Trophoblast cell (in vitro differentiated cells and primary cell): ENCODE measurements at regions not wholly inside any gene's neighbourhood (a gene's known extent, or its start where the extent isn't known, plus 50 kb on each side); places are given as distances from the start of the nearest gene placed in this dataset.

Experiments used
- DNase-seq, 2 donors: peaks; one replicate each; pipeline ENCODE4 v3.0.0-alpha.2; 2016
- H2AFZ ChIP-seq: 2 replicates; pipeline ENCODE4 v1.6.1; 2013; ENCODE audit warnings: low read length, moderate library complexity, mild to moderate bottlenecking; ENCODE audit not compliant: insufficient read depth, poor library complexity
- H2AK5ac ChIP-seq: 2 replicates; pipeline ENCODE4 v1.6.1; 2013; ENCODE audit warnings: mild to moderate bottlenecking, low read length
- H2BK120ac ChIP-seq: 2 replicates; pipeline ENCODE4 v1.6.1; 2013; ENCODE audit warnings: low read length, mild to moderate bottlenecking, moderate library complexity; ENCODE audit not compliant: insufficient read depth, poor library complexity
- H2BK12ac ChIP-seq: 2 replicates; pipeline ENCODE4 v1.6.1; 2013; ENCODE audit warnings: mild to moderate bottlenecking, low read length, moderate library complexity
- H2BK5ac ChIP-seq: 2 replicates; pipeline ENCODE4 v1.6.1; 2013; ENCODE audit warnings: low read length, low read depth, moderate library complexity, mild to moderate bottlenecking; ENCODE audit not compliant: poor library complexity
- H3K14ac ChIP-seq: 2 replicates; pipeline ENCODE4 v1.6.1; 2013; ENCODE audit warnings: mild to moderate bottlenecking, low read length
- H3K18ac ChIP-seq: 2 replicates; pipeline ENCODE4 v1.6.1; 2013; ENCODE audit warnings: mild to moderate bottlenecking, low read length
- H3K23ac ChIP-seq: 2 replicates; pipeline ENCODE4 v1.6.1; 2013; ENCODE audit warnings: low read length
- H3K27ac ChIP-seq: 2 replicates; pipeline ENCODE4 v1.5.1; 2013; ENCODE audit warnings: low read depth, mild to moderate bottlenecking, inconsistent platforms, low read length, moderate library complexity
- H3K27me3 ChIP-seq: 2 replicates; pipeline ENCODE4 v1.6.1; 2013; ENCODE audit warnings: inconsistent platforms, mild to moderate bottlenecking, low read length, moderate library complexity; ENCODE audit not compliant: insufficient read depth
- H3K36me3 ChIP-seq, 2 experiments: 1 replicate in 1 of 2; 2 replicates in 1 of 2; pipeline ENCODE4 v1.6.1; 2013; ENCODE audit warnings: low read length in 2 of 2, mild to moderate bottlenecking in 2 of 2, moderate library complexity in 1 of 2; ENCODE audit not compliant: insufficient read depth in 2 of 2, control insufficient read depth in 1 of 2
- H3K4ac ChIP-seq: 2 replicates; pipeline ENCODE4 v1.6.1; 2013; ENCODE audit warnings: low read depth, mild to moderate bottlenecking, low read length, moderate library complexity
- H3K4me1 ChIP-seq, 2 experiments: 1 replicate in 1 of 2; 2 replicates in 1 of 2; pipeline ENCODE4 v1.6.1; 2013; ENCODE audit warnings: low read length in 2 of 2, mild to moderate bottlenecking in 2 of 2, moderate library complexity in 1 of 2; ENCODE audit not compliant: insufficient read depth in 2 of 2, control insufficient read depth in 1 of 2
- H3K4me2 ChIP-seq: 2 replicates; pipeline ENCODE4 v1.6.1; 2013; ENCODE audit warnings: inconsistent platforms, mild to moderate bottlenecking, low read length, moderate library complexity
- H3K4me3 ChIP-seq: 2 replicates; pipeline ENCODE4 v1.5.1; 2013; ENCODE audit warnings: mild to moderate bottlenecking, low read depth, low read length, inconsistent platforms
- H3K79me1 ChIP-seq: one replicate; pipeline ENCODE4 v1.6.1; 2013; ENCODE audit warnings: low read length
- H3K79me2 ChIP-seq: 2 replicates; pipeline ENCODE4 v1.6.1; 2013; ENCODE audit warnings: low read length, mild to moderate bottlenecking; ENCODE audit not compliant: control insufficient read depth, insufficient read depth, poor library complexity
- H3K9ac ChIP-seq: 2 replicates; pipeline ENCODE4 v1.6.1; 2013; ENCODE audit warnings: mild to moderate bottlenecking, low read length
- H3K9me3 ChIP-seq: 2 replicates; pipeline ENCODE4 v1.6.1; 2013; ENCODE audit warnings: low read depth, mild to moderate bottlenecking, control low read depth, inconsistent platforms, low read length; ENCODE audit not compliant: insufficient read depth
- H4K12ac ChIP-seq: 2 replicates; pipeline ENCODE4 v1.6.1; 2013; ENCODE audit warnings: low read depth, mild to moderate bottlenecking, low read length, moderate library complexity
- H4K8ac ChIP-seq: 2 replicates; pipeline ENCODE4 v1.6.1; 2013; ENCODE audit warnings: low read depth, mild to moderate bottlenecking, low read length, moderate library complexity
- H4K91ac ChIP-seq: one replicate; pipeline ENCODE4 v1.6.1; 2013; ENCODE audit warnings: low read depth, mild to moderate bottlenecking, low read length, moderate library complexity
- WGBS: extraction: QIAGEN DNeasy Blood & Tissue Kit; methylation state at CpG from one replicate; pipeline ENCODE4 v1.1.7; 2013; ENCODE audit warnings: missing lambda C conversion rate; ENCODE audit not compliant: insufficient read length, insufficient coverage; ENCODE audit errors: extremely low coverage; 5-methylcytosine and 5-hydroxymethylcytosine counted together

DNA sequence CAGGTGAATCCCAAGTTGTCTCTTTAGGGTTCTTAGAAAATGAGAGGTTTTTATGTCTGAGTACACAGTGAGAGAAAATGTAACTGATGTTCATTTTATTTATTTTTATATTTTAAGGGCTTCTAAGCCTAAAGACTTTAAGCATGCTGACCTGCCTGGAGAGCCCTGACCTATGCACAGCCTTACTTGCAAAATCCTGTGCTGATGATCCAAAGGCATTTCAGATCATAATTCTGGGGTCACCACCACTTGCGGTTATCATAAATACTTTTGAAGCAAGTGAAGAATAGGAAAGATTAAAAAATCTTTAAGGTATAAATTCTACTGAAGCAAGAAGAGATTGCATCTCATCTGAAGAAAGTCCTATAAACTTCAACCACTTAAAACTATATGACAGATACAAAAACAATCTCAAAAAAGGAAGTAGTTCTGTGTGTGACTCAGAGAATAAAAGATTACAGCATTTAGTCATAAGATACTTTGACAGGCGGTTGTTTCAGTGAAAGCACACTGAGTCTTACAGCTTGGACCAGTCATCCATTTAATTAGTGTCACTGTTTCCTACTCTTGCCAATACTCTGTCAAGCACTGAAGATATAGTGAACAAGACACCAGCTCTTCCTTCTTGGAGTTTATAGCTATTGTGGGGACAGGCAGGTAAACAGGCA lies 245.2 kb upstream of the DIPK2B start:
- no peaks in the 10 kb centered on the region for H3K79me1 ChIP-seq
- H3K9me3 ChIP-seq, result no peaks in the 10 kb centered on the region
- peak in 1 of 2 donors; percentile 10 for DNase-seq
- H2AFZ ChIP-seq, result no peak overlapping the region
- no peak overlapping the region for H2BK120ac ChIP-seq
- no peaks in the 10 kb centered on the region for H3K4me1 ChIP-seq
- WGBS, result no CpG with 5 or more reads among the region's 2 CpGs
- H3K36me3 ChIP-seq, result no peaks in the 10 kb centered on the region
- no peaks in the 10 kb centered on the region for H3K79me2 ChIP-seq
- no peak overlapping the region for H2BK12ac ChIP-seq
- no peak overlapping the region for H3K9ac ChIP-seq
- H2AK5ac ChIP-seq, result no peak overlapping the region
- H4K91ac ChIP-seq, result no peak overlapping the region
- no peak overlapping the region for H3K14ac ChIP-seq
- no peak overlapping the region for H3K18ac ChIP-seq
- H3K23ac ChIP-seq, result no peak overlapping the region
- no peaks in the 10 kb centered on the region for H3K27me3 ChIP-seq
- H4K12ac ChIP-seq, result no peak overlapping the region
- no peak overlapping the region for H3K4ac ChIP-seq
- no peak overlapping the region for H4K8ac ChIP-seq
- H3K4me3 ChIP-seq, result no peak overlapping the region
- no peak overlapping the region for H3K27ac ChIP-seq
- no peak overlapping the region for H2BK5ac ChIP-seq
- H3K4me2 ChIP-seq, result no peak overlapping the region

DNA sequence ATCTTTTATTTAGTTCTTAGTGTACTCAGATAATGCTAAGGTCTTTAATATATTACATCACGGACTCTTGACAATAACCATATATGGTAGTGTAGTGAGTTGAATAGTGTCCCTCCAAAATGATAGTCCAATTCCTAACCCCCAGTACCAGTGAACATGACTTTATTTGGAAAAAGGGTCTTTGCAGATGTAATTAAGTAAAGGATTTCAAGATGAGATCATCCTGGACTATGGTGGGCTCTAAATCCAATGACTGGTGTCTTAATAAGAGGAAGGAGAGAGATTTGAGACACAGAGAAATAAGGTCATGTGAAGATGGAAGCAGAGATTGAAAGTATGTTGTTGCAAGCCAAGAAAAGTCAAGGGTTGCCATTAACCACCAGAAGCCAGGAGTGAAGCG lies 236.5 kb upstream of the DIPK2B start:
- Histone ChIP-seq H3K9ac (no peak overlapping the region), H3K36me3 (no peaks in the 10 kb centered on the region), H3K23ac (no peak overlapping the region), H4K8ac (no peak overlapping the region), H4K12ac (no peak overlapping the region), H2BK12ac (no peak overlapping the region), H2BK120ac (no peak overlapping the region), H2AFZ (no peak overlapping the region), H3K9me3 (no peaks in the 10 kb centered on the region), H2AK5ac (no peak overlapping the region), H3K4ac (no peak overlapping the region), H3K27me3 (no peaks in the 10 kb centered on the region), H3K79me2 (no peaks in the 10 kb centered on the region), H4K91ac (no peak overlapping the region), H3K27ac (no peak overlapping the region), H3K79me1 (no peaks in the 10 kb centered on the region), H3K14ac (no peak overlapping the region), H3K4me1 (peaks cover 2% of the 10 kb centered on the region in 2 experiments), H2BK5ac (no peak overlapping the region), H3K18ac (no peak overlapping the region), H3K4me2 (no peak overlapping the region), H3K4me3 (no peak overlapping the region)
- WGBS, result no CpG with 5 or more reads among the region's 2 CpGs
- DNase-seq, result no peak

DNA sequence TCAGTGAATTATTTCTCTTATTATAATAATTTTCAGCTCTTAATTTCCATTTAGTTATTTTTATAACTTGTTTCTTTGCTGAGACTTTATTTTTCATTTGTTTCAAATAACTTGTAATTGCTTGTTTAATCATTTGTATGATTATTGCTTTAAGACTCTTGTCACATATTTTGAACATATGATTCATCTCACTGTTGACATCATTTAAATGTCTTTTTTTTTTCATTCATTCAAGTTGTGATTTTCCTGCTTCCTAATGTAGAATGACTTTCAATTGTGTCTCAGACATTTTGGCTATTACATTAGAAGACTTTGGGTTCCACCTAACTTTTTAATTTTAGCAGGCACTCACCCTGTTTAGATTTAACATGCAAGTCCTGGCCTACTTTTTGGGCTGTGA lies 234.8 kb upstream of the DIPK2B start:
- no peak overlapping the region for H3K4me2 ChIP-seq
- H3K9ac ChIP-seq, result no peak overlapping the region
- H3K4me1 ChIP-seq, result peaks cover 2% of the 10 kb centered on the region in 2 experiments
- no peaks in the 10 kb centered on the region for H3K9me3 ChIP-seq
- H3K18ac ChIP-seq, result no peak overlapping the region
- H3K14ac ChIP-seq, result no peak overlapping the region
- no peak for DNase-seq
- no peaks in the 10 kb centered on the region for H3K79me2 ChIP-seq
- no peak overlapping the region for H2BK12ac ChIP-seq
- H3K4me3 ChIP-seq, result no peak overlapping the region
- H3K4ac ChIP-seq, result no peak overlapping the region
- H4K12ac ChIP-seq, result no peak overlapping the region
- no peaks in the 10 kb centered on the region for H3K27me3 ChIP-seq
- H3K27ac ChIP-seq, result no peak overlapping the region
- H3K23ac ChIP-seq, result no peak overlapping the region
- H2AK5ac ChIP-seq, result no peak overlapping the region
- no peaks in the 10 kb centered on the region for H3K79me1 ChIP-seq
- no peak overlapping the region for H2BK120ac ChIP-seq
- no peaks in the 10 kb centered on the region for H3K36me3 ChIP-seq
- H4K91ac ChIP-seq, result no peak overlapping the region
- H2BK5ac ChIP-seq, result no peak overlapping the region
- no peak overlapping the region for H2AFZ ChIP-seq
- no peak overlapping the region for H4K8ac ChIP-seq

DNA sequence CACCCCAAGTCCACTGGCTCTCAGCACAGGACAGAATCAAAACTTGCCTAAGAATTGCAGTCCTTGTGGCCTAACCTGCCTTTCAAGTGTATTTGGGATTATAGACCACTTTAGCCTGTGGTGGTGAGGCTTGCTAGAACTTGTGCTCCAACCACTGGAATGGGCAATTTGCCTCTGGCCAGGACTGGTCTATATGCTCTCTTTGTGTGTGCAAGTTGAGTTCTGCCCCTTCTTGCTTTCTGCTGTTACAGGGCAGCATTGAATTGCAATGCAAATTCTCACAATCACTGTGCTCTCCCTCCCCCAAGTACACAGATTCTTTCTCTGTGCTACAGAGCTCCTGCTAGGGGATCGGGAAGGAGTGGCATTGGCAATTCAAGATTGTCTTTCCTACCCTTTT lies 233.6 kb upstream of the DIPK2B start:
- no peaks in the 10 kb centered on the region for H3K9me3 ChIP-seq
- no peak overlapping the region for H3K4me3 ChIP-seq
- H3K18ac ChIP-seq, result no peak overlapping the region
- H3K27me3 ChIP-seq, result no peaks in the 10 kb centered on the region
- no peak overlapping the region for H3K27ac ChIP-seq
- no peak overlapping the region for H3K4me2 ChIP-seq
- no peaks in the 10 kb centered on the region for H3K79me2 ChIP-seq
- no peak overlapping the region for H2BK120ac ChIP-seq
- H3K4ac ChIP-seq, result no peak overlapping the region
- H4K12ac ChIP-seq, result no peak overlapping the region
- H3K23ac ChIP-seq, result no peak overlapping the region
- no peak overlapping the region for H4K8ac ChIP-seq
- no CpG with 5 or more reads among the region's 1 CpG for WGBS
- H2AK5ac ChIP-seq, result no peak overlapping the region
- H2AFZ ChIP-seq, result no peak overlapping the region
- no peak overlapping the region for H2BK12ac ChIP-seq
- H2BK5ac ChIP-seq, result no peak overlapping the region
- no peak overlapping the region for H3K9ac ChIP-seq
- no peaks in the 10 kb centered on the region for H3K36me3 ChIP-seq
- peaks cover 2% of the 10 kb centered on the region in 2 experiments for H3K4me1 ChIP-seq
- DNase-seq, result no peak
- no peak overlapping the region for H4K91ac ChIP-seq
- no peak overlapping the region for H3K14ac ChIP-seq
- no peaks in the 10 kb centered on the region for H3K79me1 ChIP-seq
